ENCODE measurements at regions not wholly inside any gene's neighbourhood (a gene's known extent, or its start where the extent isn't known, plus 50 kb on each side); places are given as distances from the start of the nearest gene placed in this dataset.

GRCh38 chr14:22489957-22490950 lies 98.8 kb downstream of the DAD1 start:
- Histone ChIP-seq H3K4me1 (ENCODE audit: control insufficient read depth, insufficient read depth, low read length) (no peaks in the 10 kb centered on the region), H3K9me3 (ENCODE audit: control insufficient read depth, insufficient read depth, low read depth, low read length) (no peaks in the 10 kb centered on the region), H3K27me3 (ENCODE audit: control insufficient read depth, insufficient read depth, low read length) (peaks cover 5% of the 10 kb centered on the region), H3K27ac (ENCODE audit: low read length) (no peak overlapping the region), H3K4me3 (ENCODE audit: low read depth in 2 of 2, low read length in 2 of 2) (no peak overlapping the region), H3K36me3 (ENCODE audit: control insufficient read depth, insufficient read depth, low read length) (no peaks in the 10 kb centered on the region)
- POLR2A ChIA-PET: no interaction called here
- no TSS peak for BruUV-seq (replicated peaks)
- ATAC-seq (no peak), DNase-seq (ENCODE audit: low read depth, low spot score) (no peak)
- CTCF ChIA-PET: no interaction called here
- TF ChIP-seq REST (IDR thresholded peaks at IDR 0.05; ENCODE audit: insufficient read depth in 1 of 2, low read depth in 2 of 2, low read length in 1 of 2) (no peak), CTCF (IDR thresholded peaks at IDR 0.05) (no peak)
- intact Hi-C loops (cut with micrococcal nuclease; ENCODE audit: unreplicated experiment) (no loop called here), in situ Hi-C loops (cut with HindIII; ENCODE audit: low pct_unique_long_range_greater_than_20kb, low sequenced_read_pairs) (no loop called here)

- Histone ChIP-seq H3K36me3 (ENCODE audit: control insufficient read depth, insufficient read depth, low read length) (no peaks in the 10 kb centered on the region), H3K4me1 (ENCODE audit: control insufficient read depth, insufficient read depth, low read length) (no peaks in the 10 kb centered on the region), H3K27me3 (ENCODE audit: control insufficient read depth, insufficient read depth, low read length) (peaks cover 8% of the 10 kb centered on the region), H3K4me3 (ENCODE audit: low read depth in 2 of 2, low read length in 2 of 2) (no peak overlapping the region), H3K27ac (ENCODE audit: low read length) (no peak overlapping the region), H3K9me3 (ENCODE audit: control insufficient read depth, insufficient read depth, low read depth, low read length) (no peaks in the 10 kb centered on the region)
- no peak for DNase-seq (ENCODE audit: low read depth, low spot score)
- no peak for ATAC-seq
- ChIA-PET CTCF (no interaction called here), POLR2A (no interaction called here)
- TF ChIP-seq SIN3A (IDR thresholded peaks at IDR 0.05; ENCODE audit: borderline replicate concordance, insufficient read depth, low read depth, low read length) (no peak), CTCF (IDR thresholded peaks at IDR 0.05) (no peak), REST (IDR thresholded peaks at IDR 0.05; ENCODE audit: insufficient read depth in 1 of 2, low read depth in 2 of 2, low read length in 1 of 2) (no peak), TCF7L2 (IDR thresholded peaks at IDR 0.05; ENCODE audit: low read depth, low read length) (no peak), POLR2AphosphoS5 (IDR thresholded peaks at IDR 0.05; ENCODE audit: low read depth, low read length) (no peak)
- intact Hi-C loops (cut with micrococcal nuclease; ENCODE audit: unreplicated experiment): no loop called here
- in situ Hi-C loops (cut with HindIII; ENCODE audit: low pct_unique_long_range_greater_than_20kb, low sequenced_read_pairs): no loop called here
- BruUV-seq (replicated peaks): no TSS peak
Observed at GRCh38 chr14:22489244-22489545, 99.8 kb downstream of the DAD1 start.
